GM19025 (cell line): ENCODE measurements at regions not wholly inside any gene's neighbourhood (a gene's known extent, or its start where the extent isn't known, plus 50 kb on each side); places are given as distances from the start of the nearest gene placed in this dataset.

Source experiments
- ATAC-seq: cut with Tn5 transposase; IDR thresholded peaks from one replicate; pipeline ENCODE4 v1.9.1; 2021; ENCODE audit warnings: mild to moderate bottlenecking, low read depth, moderate library complexity; ENCODE audit not compliant: unreplicated experiment

DNA sequence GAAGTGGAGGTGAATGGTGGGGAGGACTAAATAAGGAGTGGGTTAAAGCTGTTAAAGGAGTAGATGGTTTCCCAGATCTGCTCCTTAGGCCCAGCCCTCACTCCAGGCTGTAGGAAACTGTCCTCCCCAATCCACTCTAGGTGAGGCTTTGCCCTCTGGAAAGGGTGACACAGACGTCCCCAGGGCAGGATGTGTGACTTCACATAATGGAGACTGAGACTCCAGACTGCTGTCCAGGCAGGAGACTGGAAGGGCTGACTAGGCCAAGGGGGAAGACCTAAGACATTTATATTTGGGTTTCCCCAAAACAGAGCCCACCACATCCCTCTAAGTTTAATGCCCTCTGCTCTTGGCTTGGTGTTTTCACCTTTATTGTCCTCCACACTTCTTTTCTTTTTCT is 488.5 kb downstream of the SHQ1 start:
- no peak for ATAC-seq

DNA sequence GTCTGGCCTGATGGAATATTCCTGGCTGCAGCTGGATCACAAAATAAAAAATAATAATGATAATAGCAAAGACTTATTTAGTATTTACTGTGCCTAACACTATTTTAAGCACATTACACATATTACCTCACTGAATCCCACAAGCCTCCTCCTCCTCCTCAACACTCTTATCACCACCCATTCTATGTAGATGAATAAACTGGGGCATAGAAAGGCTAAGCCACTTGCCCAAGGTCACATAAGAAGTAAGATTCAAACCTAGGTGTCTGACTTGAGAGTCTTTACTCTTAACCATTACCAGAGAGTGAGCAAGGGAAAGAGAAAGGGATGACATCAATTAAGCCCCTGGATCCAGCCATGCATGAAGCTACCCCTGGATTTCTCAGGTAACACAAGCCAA is 493.1 kb downstream of the SHQ1 start:
- no peak for ATAC-seq

DNA sequence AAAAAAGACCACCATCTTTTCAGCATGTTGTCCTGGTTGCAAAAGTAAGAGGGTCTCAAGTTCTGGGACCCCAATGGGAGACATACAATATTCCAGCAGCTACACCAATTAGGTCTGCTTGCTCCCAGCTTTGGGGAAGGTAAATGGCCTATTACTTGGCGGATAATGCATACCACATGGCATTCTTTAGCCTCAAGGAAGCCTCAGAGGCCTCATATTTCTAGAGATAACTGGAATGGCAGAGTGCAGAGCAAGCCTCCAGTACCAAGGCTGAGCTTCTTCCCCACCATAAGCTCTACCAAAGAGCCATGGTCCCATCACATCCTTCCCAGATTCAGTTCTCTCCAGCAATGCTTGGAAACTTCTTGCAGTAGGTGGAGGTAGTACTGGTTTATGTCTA is 493.8 kb downstream of the SHQ1 start:
- ATAC-seq, result no peak

GRCh38 chr3:72353236-72354128 is 494.8 kb downstream of the SHQ1 start:
- no peak for ATAC-seq

GRCh38 chr3:72352176-72352575 is 496.1 kb downstream of the SHQ1 start:
- no peak for ATAC-seq

- ATAC-seq, result no peak
Observed at GRCh38 chr3:72351536-72351935, 496.7 kb downstream of the SHQ1 start.

GRCh38 chr3:72350761-72351505 is 497.3 kb downstream of the SHQ1 start:
- ATAC-seq, result no peak

DNA sequence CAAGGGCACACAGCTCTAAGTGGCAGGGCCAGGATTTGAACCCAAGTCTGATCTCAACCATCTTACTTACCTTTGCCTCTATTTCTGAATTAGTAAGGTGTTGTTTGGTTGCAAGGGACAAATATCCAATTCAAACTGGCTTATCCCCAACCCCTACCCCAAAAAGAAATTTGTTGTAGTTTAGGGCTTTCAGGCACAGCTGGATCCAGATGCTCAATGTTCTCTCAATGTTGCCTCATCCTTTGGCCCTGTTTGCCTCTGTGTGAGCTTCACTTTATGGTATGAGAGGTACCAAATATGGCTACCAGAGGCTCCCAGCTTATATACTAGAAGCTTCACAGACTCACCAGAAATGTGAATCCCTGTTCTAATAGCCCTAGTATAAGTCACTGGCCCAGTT is 499.9 kb downstream of the SHQ1 start:
- ATAC-seq, result no peak

GRCh38 chr3:72347819-72348319 is 500.4 kb downstream of the SHQ1 start:
- ATAC-seq, result peak; percentile 64

- no peak for ATAC-seq
Observed at GRCh38 chr3:72346526-72346926, 501.7 kb downstream of the SHQ1 start.

DNA sequence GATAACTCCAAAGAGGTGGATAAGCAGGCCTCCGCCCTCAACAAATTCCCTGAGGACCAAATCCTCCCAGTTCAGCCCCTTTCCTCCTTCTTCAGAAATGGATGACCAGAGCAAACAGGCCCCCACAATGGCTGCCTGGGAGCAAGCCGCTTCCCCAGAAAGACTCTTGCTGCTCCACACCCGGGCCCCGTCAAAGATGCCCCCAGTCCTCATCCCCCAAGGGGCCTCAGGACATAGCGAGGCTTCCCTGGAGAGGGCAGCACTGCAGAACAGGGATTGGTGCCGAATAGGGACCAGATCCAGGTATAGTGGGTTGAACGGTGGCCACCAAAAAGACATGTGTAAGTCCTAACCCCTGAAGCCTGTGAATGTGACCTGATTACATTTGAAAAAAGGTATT is 502.3 kb downstream of the SHQ1 start:
- ATAC-seq, result no peak

- ATAC-seq, result no peak
Observed at GRCh38 chr3:72345237-72345878, 502.9 kb downstream of the SHQ1 start.

DNA sequence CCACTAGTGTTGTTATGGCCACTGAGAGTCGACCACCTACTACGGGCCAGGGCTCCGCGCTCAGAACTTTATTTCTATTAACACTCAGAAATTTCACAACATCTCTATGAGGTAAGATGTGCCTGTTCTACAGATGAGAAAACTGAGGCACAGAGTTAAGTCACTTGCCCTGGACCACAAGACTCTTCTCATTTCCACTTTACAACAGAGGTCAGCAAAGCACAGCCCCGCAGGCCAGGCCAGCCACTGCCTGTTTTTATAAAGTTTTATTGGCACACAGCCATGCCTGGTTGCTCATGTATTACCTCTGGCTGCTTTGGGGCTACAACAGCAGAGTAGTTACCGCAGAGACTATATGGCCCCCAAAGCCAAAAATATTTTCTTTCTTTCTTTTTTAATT is 503.6 kb downstream of the SHQ1 start:
- no peak for ATAC-seq

DNA sequence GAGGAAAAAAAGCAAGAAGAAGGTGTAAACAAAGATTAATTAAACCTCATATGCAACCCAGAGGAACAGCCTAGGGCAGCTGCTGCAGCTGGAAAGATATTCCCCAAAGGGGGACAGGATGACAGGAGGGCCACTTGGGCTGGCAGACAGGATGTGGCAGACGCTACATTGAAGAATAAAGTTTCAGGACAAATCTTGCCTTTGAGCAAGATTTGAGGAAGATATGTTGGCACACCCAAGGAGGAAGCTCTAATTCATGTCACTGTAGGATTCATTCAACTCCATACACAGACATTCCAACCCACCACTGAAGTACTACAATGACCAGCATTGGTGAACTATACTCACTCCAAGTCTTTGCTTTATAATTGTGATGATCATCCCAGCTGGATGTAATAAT is 504.0 kb downstream of the SHQ1 start:
- no peak for ATAC-seq

GRCh38 chr3:72343078-72343477 is 505.2 kb downstream of the SHQ1 start:
- no peak for ATAC-seq

GRCh38 chr3:72342450-72342849 is 505.8 kb downstream of the SHQ1 start:
- ATAC-seq, result no peak

DNA sequence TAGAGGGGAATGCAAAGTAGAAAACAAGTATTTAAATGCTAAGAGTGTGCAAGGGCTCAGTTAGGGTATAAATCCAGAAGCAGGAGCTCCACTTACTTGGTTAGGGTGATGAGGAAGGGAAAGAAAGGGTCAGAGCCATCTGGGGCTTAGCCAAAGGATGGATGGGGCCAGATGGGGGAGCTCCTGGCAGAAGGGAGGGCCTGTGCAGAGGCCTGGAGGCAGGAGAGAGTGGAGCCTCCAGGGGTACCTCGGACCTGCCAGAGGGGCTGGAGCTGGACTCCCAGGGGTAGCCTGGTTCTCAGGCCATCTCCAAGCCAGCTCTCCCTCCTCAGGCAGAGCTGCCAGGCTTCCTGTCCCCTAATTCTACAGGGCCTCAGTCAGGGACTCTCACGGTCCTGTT is 506.3 kb downstream of the SHQ1 start:
- no peak for ATAC-seq

GRCh38 chr3:72341380-72341770 is 506.9 kb downstream of the SHQ1 start:
- ATAC-seq, result no peak

- no peak for ATAC-seq
Observed at GRCh38 chr3:72340476-72341379, 507.5 kb downstream of the SHQ1 start.

GRCh38 chr3:72340056-72340455 is 508.2 kb downstream of the SHQ1 start:
- ATAC-seq, result no peak
